Glutamatergic neuron (in vitro differentiated cells): ENCODE measurements at regions not wholly inside any gene's neighbourhood (a gene's known extent, or its start where the extent isn't known, plus 50 kb on each side); places are given as distances from the start of the nearest gene placed in this dataset.

ENCODE experiments used
- DNase-seq: peaks from one replicate; pipeline ENCODE4 v3.0.0; 2022
- H3K27ac Mint-ChIP-seq: one replicate; pipeline ENCODE4 v1.8.0; 2020; ENCODE audit warnings: mild to moderate bottlenecking, mixed read lengths, inconsistent platforms; ENCODE audit not compliant: unreplicated experiment
- H3K27me3 Mint-ChIP-seq: one replicate; pipeline ENCODE4 v1.8.0; 2020; ENCODE audit warnings: mild to moderate bottlenecking, moderate library complexity, mixed read lengths, inconsistent platforms; ENCODE audit not compliant: unreplicated experiment
- H3K36me3 Mint-ChIP-seq: one replicate; pipeline ENCODE4 v1.8.0; 2020; ENCODE audit warnings: mild to moderate bottlenecking, mixed read lengths, inconsistent platforms; ENCODE audit not compliant: unreplicated experiment
- H3K4me1 Mint-ChIP-seq: one replicate; pipeline ENCODE4 v1.8.0; 2020; ENCODE audit warnings: mild to moderate bottlenecking, low read depth, mixed read lengths, inconsistent platforms; ENCODE audit not compliant: unreplicated experiment
- H3K4me3 Mint-ChIP-seq: one replicate; pipeline ENCODE4 v1.8.0; 2020; ENCODE audit warnings: mild to moderate bottlenecking, mixed read lengths, inconsistent platforms; ENCODE audit not compliant: unreplicated experiment
- H3K9me3 Mint-ChIP-seq: one replicate; pipeline ENCODE4 v1.8.0; 2020; ENCODE audit warnings: mild to moderate bottlenecking, moderate library complexity, mixed read lengths, inconsistent platforms; ENCODE audit not compliant: unreplicated experiment
- CTCF ChIP-seq: fragments of 200-600 bp; sonication (generic); IDR thresholded peaks from one replicate; pipeline ENCODE4 v1.5.0; 2021; ENCODE audit not compliant: partially characterized antibody, unreplicated experiment

GRCh38 chr7:93043385-93043985 lies 74.3 kb downstream of the SAMD9 start:
- Mint-ChIP-seq H3K4me1 (peaks cover 9% of the 10 kb centered on the region), H3K27ac (no peak overlapping the region), H3K36me3 (no peaks in the 10 kb centered on the region), H3K9me3 (peaks cover 3% of the 10 kb centered on the region), H3K4me3 (peak overlapping the region; percentile 35), H3K27me3 (peaks cover 2% of the 10 kb centered on the region)
- DNase-seq, result peak; percentile 73
- TF ChIP-seq CTCF, result no peak

- H3K4me3 Mint-ChIP-seq, result no peak overlapping the region
- no peak for DNase-seq
- H3K36me3 Mint-ChIP-seq, result no peaks in the 10 kb centered on the region
- H3K27ac Mint-ChIP-seq, result no peak overlapping the region
- no peak for TF ChIP-seq CTCF
- peaks cover 3% of the 10 kb centered on the region for H3K9me3 Mint-ChIP-seq
- H3K4me1 Mint-ChIP-seq, result peaks cover 3% of the 10 kb centered on the region
- peaks cover 2% of the 10 kb centered on the region for H3K27me3 Mint-ChIP-seq
These were observed 77.4 kb downstream of the SAMD9 start for GRCh38 chr7:93040355-93040754.

GRCh38 chr7:93039786-93040185 lies 78.0 kb downstream of the SAMD9 start:
- Mint-ChIP-seq H3K4me3 (no peak overlapping the region), H3K27ac (no peak overlapping the region), H3K4me1 (peaks cover 3% of the 10 kb centered on the region), H3K36me3 (no peaks in the 10 kb centered on the region), H3K27me3 (peaks cover 2% of the 10 kb centered on the region), H3K9me3 (peaks cover 3% of the 10 kb centered on the region)
- no peak for DNase-seq
- TF ChIP-seq CTCF, result no peak

- no peak for DNase-seq
- no peak for TF ChIP-seq CTCF
- Mint-ChIP-seq H3K9me3 (peaks cover 3% of the 10 kb centered on the region), H3K27ac (no peak overlapping the region), H3K27me3 (peaks cover 2% of the 10 kb centered on the region), H3K4me1 (peaks cover 3% of the 10 kb centered on the region), H3K4me3 (no peak overlapping the region), H3K36me3 (no peaks in the 10 kb centered on the region)
These were observed 78.5 kb downstream of the SAMD9 start for GRCh38 chr7:93039282-93039681.

GRCh38 chr7:93036807-93037206 lies 81.0 kb downstream of the SAMD9 start:
- no peak overlapping the region for H3K27ac Mint-ChIP-seq
- no peaks in the 10 kb centered on the region for H3K4me1 Mint-ChIP-seq
- no peak for TF ChIP-seq CTCF
- H3K36me3 Mint-ChIP-seq, result peaks cover 2% of the 10 kb centered on the region
- no peak overlapping the region for H3K4me3 Mint-ChIP-seq
- peaks cover 3% of the 10 kb centered on the region for H3K27me3 Mint-ChIP-seq
- no peak for DNase-seq
- no peaks in the 10 kb centered on the region for H3K9me3 Mint-ChIP-seq
